Liver (tissue), 8 donors: ENCODE measurements at regions not wholly inside any gene's neighbourhood (a gene's known extent, or its start where the extent isn't known, plus 50 kb on each side); places are given as distances from the start of the nearest gene placed in this dataset.

Experiments used
- DNase-seq: peaks from one replicate; pipeline ENCODE4 v3.0.0-alpha.2; 2017; ENCODE audit warnings: low spot score
- H3K27ac ChIP-seq, 2 donors: one replicate each; pipeline ENCODE4 v1.7.0; 2013; ENCODE audit warnings: inconsistent platforms in 2 of 2, low read length in 2 of 2, control low read depth in 1 of 2, low read depth in 1 of 2, mild to moderate bottlenecking in 1 of 2
- H3K27me3 ChIP-seq, 4 donors: one replicate each; pipeline versions ENCODE4 v1.6.1 to v1.7.0; 2013; ENCODE audit warnings: low read length in 3 of 4, inconsistent platforms in 1 of 4, mild to moderate bottlenecking in 1 of 4, moderate library complexity in 1 of 4; ENCODE audit not compliant: control insufficient read depth in 4 of 4, insufficient read depth in 4 of 4
- H3K36me3 ChIP-seq, 4 donors: one replicate each; pipeline versions ENCODE4 v1.6.1 to v1.7.0; 2013; ENCODE audit warnings: low read length in 3 of 4, mild to moderate bottlenecking in 3 of 4, low read depth in 1 of 4, moderate library complexity in 1 of 4; ENCODE audit not compliant: control insufficient read depth in 4 of 4, insufficient read depth in 3 of 4
- H3K4me1 ChIP-seq, 4 donors: one replicate each; pipeline versions ENCODE4 v1.6.1 to v1.7.0; 2013; ENCODE audit warnings: low read length in 3 of 4, mild to moderate bottlenecking in 3 of 4, moderate library complexity in 1 of 4; ENCODE audit not compliant: control insufficient read depth in 4 of 4, insufficient read depth in 4 of 4
- H3K4me3 ChIP-seq, 3 donors: one replicate each; pipeline versions ENCODE4 v1.6.1 to v1.7.0; 2013; ENCODE audit warnings: low read length in 3 of 3, control low read depth in 1 of 3, low read depth in 1 of 3, mild to moderate bottlenecking in 1 of 3
- H3K9ac ChIP-seq, 2 donors: one replicate each; pipeline ENCODE4 v1.7.0; 2013; ENCODE audit warnings: low read length in 2 of 2, mild to moderate bottlenecking in 2 of 2, moderate library complexity in 2 of 2, control low read depth in 1 of 2, low read depth in 1 of 2
- H3K9me3 ChIP-seq, 4 donors: one replicate each; pipeline versions ENCODE4 v1.6.1 to v1.7.0; 2013; ENCODE audit warnings: low read length in 3 of 4; ENCODE audit not compliant: control insufficient read depth in 4 of 4
- ATF3 ChIP-seq: IDR thresholded peaks from 2 replicates; pipeline ENCODE4 v1.6.1; 2016; ENCODE audit warnings: antibody characterized with exemption
- FOXA1 ChIP-seq: IDR thresholded peaks from 2 replicates; pipeline ENCODE4 v1.6.1; 2016; ENCODE audit warnings: antibody characterized with exemption
- FOXA2 ChIP-seq: IDR thresholded peaks from 2 replicates; pipeline ENCODE4 v1.6.1; 2016; ENCODE audit warnings: antibody characterized with exemption
- GABPA ChIP-seq, 2 donors: IDR thresholded peaks in 1 of 2; conservative IDR thresholded peaks in 1 of 2; 2 replicates each; pipeline ENCODE4 v1.6.1; 2016; ENCODE audit warnings: antibody characterized with exemption in 2 of 2, mild to moderate bottlenecking in 1 of 2, moderate library complexity in 1 of 2
- HNF4A ChIP-seq, 2 donors: conservative IDR thresholded peaks; 2 replicates each; pipeline ENCODE4 v1.6.1; 2016; ENCODE audit warnings: antibody characterized with exemption in 2 of 2, mild to moderate bottlenecking in 2 of 2
- JUND ChIP-seq, 2 donors: IDR thresholded peaks; 2 replicates each; pipeline ENCODE4 v1.6.1; 2016; ENCODE audit warnings: antibody characterized with exemption in 2 of 2
- MAX ChIP-seq: IDR thresholded peaks from 2 replicates; pipeline ENCODE4 v1.6.1; 2016; ENCODE audit warnings: antibody characterized with exemption
- NR2F2 ChIP-seq: IDR thresholded peaks from 2 replicates; pipeline ENCODE4 v1.6.1; 2016; ENCODE audit warnings: antibody characterized with exemption
- RAD21 ChIP-seq, 2 donors: IDR thresholded peaks; 2 replicates each; pipeline ENCODE4 v1.6.1; 2016; ENCODE audit warnings: antibody characterized with exemption in 2 of 2, mild to moderate bottlenecking in 2 of 2
- SP1 ChIP-seq: IDR thresholded peaks from 2 replicates; pipeline ENCODE4 v1.6.1; 2018; ENCODE audit warnings: antibody characterized with exemption, mild to moderate bottlenecking
- TAF1 ChIP-seq: conservative IDR thresholded peaks from 2 replicates; pipeline ENCODE4 v1.6.1; 2016; ENCODE audit warnings: antibody characterized with exemption, mild to moderate bottlenecking
- YY1 ChIP-seq: IDR thresholded peaks from 2 replicates; pipeline ENCODE4 v1.6.1; 2016; ENCODE audit warnings: antibody characterized with exemption, mild to moderate bottlenecking
- WGBS: extraction: QIAGEN DNeasy Blood & Tissue Kit; methylation state at CpG from one replicate; pipeline ENCODE4 v1.1.7; 2013; 5-methylcytosine and 5-hydroxymethylcytosine counted together
- TF ChIP-seq, protein P1 (sequence below): IDR thresholded peaks from 2 replicates; pipeline ENCODE4 v1.6.1; 2016; ENCODE audit warnings: antibody characterized with exemption, mild to moderate bottlenecking
- TF ChIP-seq, protein P2 (sequence below): fragments of 150-350 bp; IDR thresholded peaks from 2 replicates; pipeline ENCODE4 v1.5.1; 2017; ENCODE audit warnings: improper control_type of control experiment, low read depth, low read length; ENCODE audit not compliant: missing input control
- donor health status: healthy.
- donor health status: healthy.
- donor health status: healthy.
- donor health status: healthy.
- donor health status: healthy.

DNA sequence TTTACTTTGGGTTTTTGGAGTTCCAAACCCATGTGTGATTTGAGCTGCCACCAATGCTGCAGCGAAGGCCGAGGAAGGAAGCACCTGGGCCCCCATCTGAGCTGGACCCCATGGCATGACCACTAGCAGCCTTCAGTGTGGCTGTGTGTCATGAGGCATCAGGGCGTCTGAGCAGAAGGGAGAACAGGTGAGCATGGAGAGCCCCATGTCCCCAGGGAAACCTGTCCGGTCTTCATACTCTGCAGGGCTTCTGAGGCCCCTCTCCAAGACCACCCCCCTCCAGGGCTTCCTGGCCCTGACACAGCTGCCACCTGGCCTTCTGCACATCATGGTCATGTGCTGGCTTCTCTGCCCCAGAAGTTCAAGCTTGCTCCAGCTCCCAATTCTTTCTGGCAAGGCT, 169.1 kb upstream of the CST7 start:
- DNase-seq = no peak
- WGBS = 93% methylated on average over 4 of the region's 4 CpGs
- Histone ChIP-seq H3K9me3 (peaks cover 0 to 9% (median 0%) of the 10 kb centered on the region in 4 donors), H3K9ac (no peak overlapping the region), H3K4me3 (no peak overlapping the region), H3K27me3 (no peaks in the 10 kb centered on the region), H3K27ac (no peak overlapping the region), H3K36me3 (no peaks in the 10 kb centered on the region), H3K4me1 (no peaks in the 10 kb centered on the region)
- TF ChIP-seq TAF1 (no peak), YY1 (no peak)
- TF ChIP-seq, protein P1, sequence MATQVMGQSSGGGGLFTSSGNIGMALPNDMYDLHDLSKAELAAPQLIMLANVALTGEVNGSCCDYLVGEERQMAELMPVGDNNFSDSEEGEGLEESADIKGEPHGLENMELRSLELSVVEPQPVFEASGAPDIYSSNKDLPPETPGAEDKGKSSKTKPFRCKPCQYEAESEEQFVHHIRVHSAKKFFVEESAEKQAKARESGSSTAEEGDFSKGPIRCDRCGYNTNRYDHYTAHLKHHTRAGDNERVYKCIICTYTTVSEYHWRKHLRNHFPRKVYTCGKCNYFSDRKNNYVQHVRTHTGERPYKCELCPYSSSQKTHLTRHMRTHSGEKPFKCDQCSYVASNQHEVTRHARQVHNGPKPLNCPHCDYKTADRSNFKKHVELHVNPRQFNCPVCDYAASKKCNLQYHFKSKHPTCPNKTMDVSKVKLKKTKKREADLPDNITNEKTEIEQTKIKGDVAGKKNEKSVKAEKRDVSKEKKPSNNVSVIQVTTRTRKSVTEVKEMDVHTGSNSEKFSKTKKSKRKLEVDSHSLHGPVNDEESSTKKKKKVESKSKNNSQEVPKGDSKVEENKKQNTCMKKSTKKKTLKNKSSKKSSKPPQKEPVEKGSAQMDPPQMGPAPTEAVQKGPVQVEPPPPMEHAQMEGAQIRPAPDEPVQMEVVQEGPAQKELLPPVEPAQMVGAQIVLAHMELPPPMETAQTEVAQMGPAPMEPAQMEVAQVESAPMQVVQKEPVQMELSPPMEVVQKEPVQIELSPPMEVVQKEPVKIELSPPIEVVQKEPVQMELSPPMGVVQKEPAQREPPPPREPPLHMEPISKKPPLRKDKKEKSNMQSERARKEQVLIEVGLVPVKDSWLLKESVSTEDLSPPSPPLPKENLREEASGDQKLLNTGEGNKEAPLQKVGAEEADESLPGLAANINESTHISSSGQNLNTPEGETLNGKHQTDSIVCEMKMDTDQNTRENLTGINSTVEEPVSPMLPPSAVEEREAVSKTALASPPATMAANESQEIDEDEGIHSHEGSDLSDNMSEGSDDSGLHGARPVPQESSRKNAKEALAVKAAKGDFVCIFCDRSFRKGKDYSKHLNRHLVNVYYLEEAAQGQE = no peak

GRCh38 chr20:24780674-24781417, 168.2 kb upstream of the CST7 start:
- no peak overlapping the region for H3K4me3 ChIP-seq
- H3K4me1 ChIP-seq = no peaks in the 10 kb centered on the region
- no peaks in the 10 kb centered on the region for H3K27me3 ChIP-seq
- TF ChIP-seq GABPA (IDR thresholded peaks at IDR 0.05 in 1 of 2, conservative IDR thresholded peaks at IDR 0.05 in 1 of 2) (no peak), FOXA2 (no peak), NR2F2 (no peak), RAD21 (IDR thresholded peaks at IDR 0.05) (no peak), MAX (no peak), HNF4A (conservative IDR thresholded peaks at IDR 0.05) (no peak), SP1 (no peak), ATF3 (no peak), JUND (IDR thresholded peaks at IDR 0.05) (no peak), FOXA1 (no peak), TAF1 (no peak)
- TF ChIP-seq, protein P2, sequence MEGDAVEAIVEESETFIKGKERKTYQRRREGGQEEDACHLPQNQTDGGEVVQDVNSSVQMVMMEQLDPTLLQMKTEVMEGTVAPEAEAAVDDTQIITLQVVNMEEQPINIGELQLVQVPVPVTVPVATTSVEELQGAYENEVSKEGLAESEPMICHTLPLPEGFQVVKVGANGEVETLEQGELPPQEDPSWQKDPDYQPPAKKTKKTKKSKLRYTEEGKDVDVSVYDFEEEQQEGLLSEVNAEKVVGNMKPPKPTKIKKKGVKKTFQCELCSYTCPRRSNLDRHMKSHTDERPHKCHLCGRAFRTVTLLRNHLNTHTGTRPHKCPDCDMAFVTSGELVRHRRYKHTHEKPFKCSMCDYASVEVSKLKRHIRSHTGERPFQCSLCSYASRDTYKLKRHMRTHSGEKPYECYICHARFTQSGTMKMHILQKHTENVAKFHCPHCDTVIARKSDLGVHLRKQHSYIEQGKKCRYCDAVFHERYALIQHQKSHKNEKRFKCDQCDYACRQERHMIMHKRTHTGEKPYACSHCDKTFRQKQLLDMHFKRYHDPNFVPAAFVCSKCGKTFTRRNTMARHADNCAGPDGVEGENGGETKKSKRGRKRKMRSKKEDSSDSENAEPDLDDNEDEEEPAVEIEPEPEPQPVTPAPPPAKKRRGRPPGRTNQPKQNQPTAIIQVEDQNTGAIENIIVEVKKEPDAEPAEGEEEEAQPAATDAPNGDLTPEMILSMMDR = no peak
- no peak overlapping the region for H3K27ac ChIP-seq
- DNase-seq = no peak
- no peak overlapping the region for H3K9ac ChIP-seq
- 71% methylated on average over 11 of the region's 11 CpGs for WGBS
- no peaks in the 10 kb centered on the region for H3K36me3 ChIP-seq
- peaks cover 0 to 4% (median 0%) of the 10 kb centered on the region in 4 donors for H3K9me3 ChIP-seq
